ENCODE measurements at regions not wholly inside any gene's neighbourhood (a gene's known extent, or its start where the extent isn't known, plus 50 kb on each side); places are given as distances from the start of the nearest gene placed in this dataset.

GRCh38 chr16:59574296-59574695, 840.2 kb upstream of the GOT2 start:
- no peak for TF ChIP-seq CTCF (IDR thresholded peaks at IDR 0.05; ENCODE audit: insufficient read depth, low read length, poor library complexity, severe bottlenecking)
- no peak for TF ChIP-seq EZH2phosphoT487 (conservative IDR thresholded peaks at IDR 0.05; ENCODE audit: low read length)

All from SU-DHL-6 (cell line).